Amniotic stem cell (primary cell): ENCODE measurements at regions not wholly inside any gene's neighbourhood (a gene's known extent, or its start where the extent isn't known, plus 50 kb on each side); places are given as distances from the start of the nearest gene placed in this dataset.
A peak's percentile ranks its signal among the peaks of the same experiment; 100 is the strongest.

Experiments
- DNase-seq: peaks from one replicate; lab custom pipeline; 2025; lab: John Stamatoyannopoulos, UW

- no peak for DNase-seq
Observed at GRCh38 chr16:80040413-80040812, 439.9 kb upstream of the MAF start.

DNA sequence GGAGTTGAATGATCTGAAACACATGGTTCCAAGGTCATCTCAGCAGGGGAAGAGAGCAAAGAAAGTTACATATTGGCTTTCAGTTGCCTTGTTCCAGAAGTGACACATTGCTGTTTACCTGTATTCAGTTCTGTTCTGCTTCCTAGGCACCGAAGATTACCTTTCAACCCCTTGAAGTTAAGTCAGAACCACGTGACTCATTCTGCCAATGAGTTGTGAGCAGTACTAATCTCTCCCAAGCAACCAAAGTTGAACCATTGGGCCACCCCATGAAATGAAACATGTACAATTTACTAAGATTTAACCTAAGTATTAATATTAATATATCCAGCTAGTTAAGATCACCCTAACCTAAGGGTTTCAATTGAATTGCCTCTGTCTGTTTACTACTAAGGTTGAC, 439.2 kb upstream of the MAF start:
- DNase-seq: no peak

DNA sequence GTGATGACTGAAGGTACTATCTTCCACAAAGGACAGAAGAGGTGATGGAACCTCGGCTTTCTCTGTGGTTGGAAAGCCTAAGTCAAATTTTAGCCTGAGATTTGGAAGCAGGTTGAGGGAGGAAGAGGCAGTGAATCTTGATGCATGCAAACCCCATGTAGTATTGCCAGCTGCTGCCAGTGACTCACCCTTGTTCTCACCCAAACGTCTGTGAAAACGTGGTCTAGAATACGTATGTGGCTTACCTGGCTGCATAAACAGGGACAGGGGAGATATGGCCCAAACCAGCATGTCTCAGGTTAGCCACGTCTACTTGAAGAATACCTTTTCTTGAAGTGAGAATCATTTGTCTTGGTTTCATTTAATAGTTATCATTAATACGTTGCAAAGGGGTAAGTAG, 438.0 kb upstream of the MAF start:
- DNase-seq: no peak

GRCh38 chr16:80034948-80035663, 434.6 kb upstream of the MAF start:
- no peak for DNase-seq

DNA sequence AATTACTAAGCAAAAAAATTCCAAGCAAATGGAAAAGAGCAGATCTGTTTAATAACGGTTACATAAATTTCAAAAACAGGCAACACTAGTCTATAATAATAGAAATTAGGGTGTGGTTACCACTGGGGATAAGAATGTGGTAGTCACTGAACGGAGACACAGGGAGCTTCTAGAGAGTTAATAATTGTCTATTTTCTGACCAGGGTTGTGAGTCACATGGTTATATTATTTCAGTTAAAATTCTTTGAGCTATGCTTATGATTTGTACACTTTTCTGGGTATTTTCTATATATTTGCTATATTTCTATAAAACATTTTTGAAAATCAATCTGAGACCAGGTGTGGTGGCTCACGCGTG, 433.9 kb upstream of the MAF start:
- no peak for DNase-seq

DNA sequence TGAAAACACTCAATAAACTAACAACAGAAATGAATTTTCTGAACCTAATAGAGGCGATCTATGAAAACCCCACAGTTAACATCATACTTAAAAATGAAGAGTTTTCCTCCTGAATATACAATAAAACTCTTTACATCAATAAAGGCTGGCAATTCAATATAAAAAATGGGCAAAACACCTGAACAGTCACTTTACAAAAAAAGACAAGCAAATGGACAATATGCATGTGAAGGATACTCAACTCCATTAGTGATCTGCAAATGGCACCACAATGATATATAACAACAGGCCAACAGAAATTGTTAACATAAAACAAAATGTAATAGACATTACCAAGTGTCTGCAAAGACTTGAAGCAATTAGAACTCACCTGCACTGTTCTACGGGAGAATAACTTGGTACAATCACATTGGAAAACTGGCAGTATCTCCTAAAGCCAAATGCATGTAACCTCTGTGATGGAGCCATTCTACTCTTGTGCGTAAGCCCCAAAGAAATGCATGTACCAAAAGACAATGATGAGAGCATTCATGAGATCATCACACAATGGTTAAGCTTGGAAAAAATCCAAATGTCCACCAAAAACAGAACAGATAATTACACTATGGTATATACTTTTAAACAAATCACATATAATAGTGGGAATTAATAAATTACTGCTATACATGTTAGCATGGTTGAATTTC, 433.4 kb upstream of the MAF start:
- no peak for DNase-seq

DNA sequence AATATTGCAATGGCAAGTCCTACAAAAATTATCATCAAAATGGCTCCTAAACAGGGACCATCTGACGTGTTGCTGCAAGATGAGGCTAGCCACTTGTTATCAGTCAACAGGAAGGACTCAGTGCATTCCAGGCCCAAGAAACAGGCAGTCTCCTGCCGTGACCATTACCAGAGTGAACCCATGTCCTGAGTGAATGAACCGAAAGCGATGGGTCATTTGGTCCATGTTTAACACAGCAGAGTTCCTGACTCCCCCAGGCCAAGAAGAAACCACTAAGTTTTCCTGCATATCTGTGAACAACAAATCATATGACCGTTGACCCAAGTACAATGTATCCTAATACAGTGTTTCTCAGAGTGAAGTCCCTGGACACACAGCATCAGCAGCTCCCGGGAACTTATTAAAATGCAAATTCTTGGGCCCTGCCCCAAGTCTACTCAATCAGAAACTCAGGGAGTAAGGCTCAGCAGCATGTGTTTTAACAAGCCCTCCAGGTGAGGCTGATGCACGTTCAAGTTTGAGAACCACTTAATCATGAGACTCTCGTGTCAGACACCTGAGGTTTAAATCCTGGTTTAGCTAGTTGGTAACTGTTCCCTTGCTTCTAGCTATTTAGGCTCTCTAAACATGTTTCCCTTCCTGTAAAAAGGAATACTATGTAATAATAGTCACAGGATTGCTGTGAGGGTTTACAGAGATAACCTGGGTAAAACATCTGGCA, 429.4 kb upstream of the MAF start:
- no peak for DNase-seq

GRCh38 chr16:80029381-80029630, 428.8 kb upstream of the MAF start:
- no peak for DNase-seq

- DNase-seq: no peak
Observed at GRCh38 chr16:80028581-80029380, 428.2 kb upstream of the MAF start.

- DNase-seq: peak; percentile 74
Observed at GRCh38 chr16:80027007-80027965, 426.7 kb upstream of the MAF start.

DNA sequence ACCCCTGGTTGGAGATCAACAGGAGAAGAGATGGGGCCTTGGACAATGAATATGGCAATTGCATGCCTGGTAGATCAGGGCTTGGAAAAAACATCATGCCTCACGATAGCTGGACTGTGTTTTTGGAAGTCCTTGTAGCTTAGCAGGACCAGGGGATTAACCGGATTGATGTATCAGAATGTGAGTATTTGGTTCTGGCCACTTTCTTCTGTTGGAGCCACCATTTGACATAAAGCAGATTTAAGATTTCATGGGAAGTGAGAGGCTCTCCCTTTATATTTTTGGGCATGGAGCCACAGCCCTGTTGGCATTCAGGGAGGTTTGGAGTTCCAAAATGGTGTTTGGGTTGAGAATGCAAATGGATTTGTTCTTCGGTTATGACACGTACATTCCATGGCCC, 424.7 kb upstream of the MAF start:
- DNase-seq: no peak

GRCh38 chr16:80024443-80024842, 423.9 kb upstream of the MAF start:
- no peak for DNase-seq

DNA sequence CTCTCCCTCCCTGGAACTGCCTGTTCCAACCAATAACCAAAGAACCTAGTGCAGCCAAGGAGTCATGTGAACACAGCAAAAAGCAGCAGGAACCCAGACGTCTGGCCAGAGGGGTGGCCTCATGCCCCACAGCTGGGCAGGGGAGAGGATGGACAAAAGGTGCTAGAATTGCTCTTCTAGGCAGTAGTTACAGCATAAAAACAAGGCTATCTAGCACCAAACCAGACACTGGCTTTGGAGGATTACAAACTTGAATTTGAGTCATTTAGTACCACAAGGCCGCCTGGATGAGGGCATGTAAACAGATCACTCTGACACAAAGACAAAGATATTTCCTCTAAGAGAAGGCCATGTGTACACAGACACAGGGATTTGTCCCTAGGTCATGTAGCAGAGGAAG, 423.3 kb upstream of the MAF start:
- DNase-seq: no peak

DNA sequence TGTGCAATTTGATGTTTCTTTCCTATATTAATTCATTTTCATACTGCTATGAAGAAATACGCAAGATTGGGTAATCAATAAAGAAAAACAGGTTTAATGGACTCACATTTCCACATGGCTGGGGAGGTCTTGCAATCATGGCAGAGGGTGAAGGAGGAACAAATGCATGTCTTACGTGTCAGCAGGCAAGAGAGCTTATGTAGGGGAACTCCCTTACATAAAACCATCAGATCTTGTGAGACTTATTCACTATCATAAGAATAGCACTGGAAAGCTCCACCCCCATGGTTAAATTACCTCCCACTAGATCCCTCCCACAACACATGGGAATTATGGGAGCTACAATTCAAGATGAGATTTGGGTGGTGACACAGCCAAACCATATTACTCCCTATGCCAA, 418.9 kb upstream of the MAF start:
- no peak for DNase-seq

GRCh38 chr16:80018466-80018865, 417.9 kb upstream of the MAF start:
- DNase-seq: no peak

DNA sequence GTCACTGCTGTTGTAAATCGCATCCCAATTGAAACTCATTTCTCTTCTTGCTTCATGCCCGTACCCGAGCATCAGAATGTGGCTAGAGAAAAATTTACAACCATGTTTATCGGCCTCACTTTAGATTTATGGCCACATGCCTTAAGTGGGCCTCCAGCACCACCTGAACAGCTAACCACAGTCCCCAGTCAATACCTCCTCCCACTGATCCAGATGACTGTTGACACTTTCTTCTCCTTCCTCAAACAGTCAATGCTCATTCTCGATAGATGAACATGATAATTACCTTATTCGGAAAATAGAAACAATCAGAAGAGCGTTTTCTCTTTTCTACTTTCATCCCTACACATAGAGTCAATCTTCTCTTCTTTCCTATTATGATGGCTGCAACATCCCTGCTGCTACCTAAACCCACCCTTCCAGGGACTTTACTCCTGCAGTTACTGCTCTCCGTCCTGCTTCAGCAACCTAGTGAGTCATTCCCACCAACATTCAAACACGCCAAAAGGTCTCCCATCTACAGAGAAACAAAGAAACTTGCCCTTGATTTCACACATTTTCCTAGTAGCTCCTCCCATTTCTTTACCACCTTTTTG, 416.3 kb upstream of the MAF start:
- no peak for DNase-seq

GRCh38 chr16:80015566-80015965, 415.0 kb upstream of the MAF start:
- no peak for DNase-seq

GRCh38 chr16:80014241-80014939, 413.9 kb upstream of the MAF start:
- DNase-seq: no peak

DNA sequence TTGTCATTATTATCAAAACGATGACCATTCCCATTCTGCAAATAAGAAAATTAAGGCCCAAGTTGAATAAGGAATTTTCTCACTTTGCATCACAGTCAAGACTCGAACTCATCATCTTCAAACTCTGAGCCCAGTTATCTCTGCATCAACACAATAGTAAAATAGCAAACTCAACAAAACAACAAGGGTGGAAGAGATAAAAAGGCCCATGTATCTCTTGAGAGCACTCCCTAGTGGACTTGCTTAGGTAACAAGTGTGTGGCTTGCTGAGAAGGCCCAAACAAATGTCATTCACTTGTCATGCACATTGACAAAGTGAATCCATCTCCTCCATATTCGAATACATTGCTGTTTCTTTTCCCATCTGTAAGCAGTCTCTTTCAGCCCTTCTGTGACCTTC, 412.0 kb upstream of the MAF start:
- no peak for DNase-seq

DNA sequence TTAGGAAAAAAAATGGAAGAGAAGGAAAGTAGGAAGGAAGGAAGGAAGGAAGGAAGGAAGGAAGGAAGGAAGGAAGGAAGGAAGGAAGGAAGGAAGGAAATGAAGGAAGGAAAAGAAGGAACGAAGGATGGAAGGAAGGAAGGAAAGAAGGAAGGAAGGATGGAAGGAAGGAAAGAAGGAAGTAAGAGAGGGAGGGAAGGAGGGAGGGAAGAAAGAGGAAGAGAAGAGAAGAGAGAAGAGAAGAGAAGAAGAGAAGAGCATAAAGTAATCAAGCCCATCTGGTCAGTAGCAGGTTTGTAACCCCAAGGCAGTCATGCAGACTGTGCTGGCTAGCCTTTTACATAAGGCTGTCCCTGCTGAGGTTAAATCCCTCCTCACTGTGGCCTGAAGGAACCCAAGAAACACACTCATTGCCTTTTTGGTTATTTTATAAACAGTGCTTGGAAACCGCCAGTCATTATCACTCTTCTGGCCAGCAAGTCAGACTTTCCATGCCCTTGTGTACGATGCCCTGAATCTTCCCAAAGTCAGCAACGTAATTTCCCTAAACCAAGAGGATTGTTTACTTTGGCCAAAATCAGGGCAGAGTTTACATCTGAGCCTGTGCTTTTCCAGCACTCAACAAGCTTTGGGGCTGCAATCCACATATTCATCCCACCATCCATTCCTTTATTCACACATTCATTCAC, 409.6 kb upstream of the MAF start:
- DNase-seq: no peak
